CD4-positive, CD25-positive, alpha-beta regulatory T cell (primary cell): ENCODE measurements at regions not wholly inside any gene's neighbourhood (a gene's known extent, or its start where the extent isn't known, plus 50 kb on each side); places are given as distances from the start of the nearest gene placed in this dataset.
"Not testable (repeated sequence)": the region's sequence is repeated elsewhere in the genome, so short reads cannot be mapped to it uniquely, and the experiment has no call there.

Experiments
- ATAC-seq, 2 donors: fragments of 150-1000 bp; cut with Tn5 transposase; one replicate each; pipeline ENCODE4 v1.10.0; 2021; ENCODE audit warnings: low read depth in 2 of 2, moderate number of reproducible peaks in 2 of 2, moderate library complexity in 1 of 2
- DNase-seq, 3 donors: peaks; one replicate each; pipeline versions ENCODE4 v3.0.0 to v3.0.0-alpha.2; 2012 to 2022; ENCODE audit warnings: mixed read lengths in 1 of 3
- H3K27ac ChIP-seq: one replicate; pipeline ENCODE4 v1.7.0; 2013; ENCODE audit warnings: mild to moderate bottlenecking, low read length; ENCODE audit not compliant: insufficient read depth, poor library complexity, severe bottlenecking
- H3K27me3 ChIP-seq: one replicate; pipeline ENCODE4 v1.7.0; 2013; ENCODE audit warnings: low read length; ENCODE audit not compliant: control insufficient read depth, insufficient read depth
- H3K36me3 ChIP-seq: one replicate; pipeline ENCODE4 v1.7.0; 2013; ENCODE audit warnings: mild to moderate bottlenecking, low read length, moderate library complexity; ENCODE audit not compliant: control insufficient read depth, insufficient read depth
- H3K4me1 ChIP-seq: 2 replicates; pipeline ENCODE4 v1.7.0; 2013; ENCODE audit warnings: mild to moderate bottlenecking, low read length; ENCODE audit not compliant: insufficient read depth, control insufficient read depth, poor library complexity, severe bottlenecking
- H3K4me3 ChIP-seq: one replicate; pipeline ENCODE4 v1.7.0; 2013; ENCODE audit warnings: low read depth, mild to moderate bottlenecking, low read length, moderate library complexity
- H3K9me3 ChIP-seq, 2 experiments: 1 replicate in 1 of 2; 2 replicates in 1 of 2; pipeline ENCODE4 v1.7.0; 2013; ENCODE audit warnings: low read length in 2 of 2, mild to moderate bottlenecking in 1 of 2, moderate library complexity in 1 of 2; ENCODE audit not compliant: control insufficient read depth in 2 of 2
- H3K27ac Mint-ChIP-seq, 3 donors: one replicate each; pipeline ENCODE4 v1.8.0; 2020 to 2022; ENCODE audit warnings: mild to moderate bottlenecking in 3 of 3, mixed read lengths in 3 of 3, moderate library complexity in 2 of 3
- H3K27me3 Mint-ChIP-seq: one replicate; pipeline ENCODE4 v1.8.0; 2022; ENCODE audit warnings: mild to moderate bottlenecking, mixed read lengths
- H3K36me3 Mint-ChIP-seq: one replicate; pipeline ENCODE4 v1.8.0; 2020; ENCODE audit warnings: mixed read lengths
- H3K4me1 Mint-ChIP-seq, 4 donors: one replicate each; pipeline ENCODE4 v1.8.0; 2020 to 2022; ENCODE audit warnings: mixed read lengths in 4 of 4, mild to moderate bottlenecking in 1 of 4
- H3K4me3 Mint-ChIP-seq, 4 donors: one replicate each; pipeline ENCODE4 v1.8.0; 2020 to 2022; ENCODE audit warnings: mild to moderate bottlenecking in 4 of 4, mixed read lengths in 4 of 4, moderate library complexity in 3 of 4
- H3K9me3 Mint-ChIP-seq, 7 donors: one replicate each; pipeline ENCODE4 v1.8.0; 2020 to 2022; ENCODE audit warnings: mixed read lengths in 7 of 7, mild to moderate bottlenecking in 3 of 7, moderate library complexity in 2 of 7

- H3K36me3 Mint-ChIP-seq, result peaks cover 8% of the 10 kb centered on the region
- no peaks in the 10 kb centered on the region for H3K36me3 ChIP-seq
Observed at GRCh38 chr1:173362543-173362942, 114.6 kb upstream of the PRDX6 start.

GRCh38 chr1:173364827-173365226 lies 112.3 kb upstream of the PRDX6 start:
- no peaks in the 10 kb centered on the region for H3K27me3 ChIP-seq
- no peak for ATAC-seq

More at GRCh38 chr1:173362543-173362942, 114.6 kb upstream of the PRDX6 start:
- H3K4me1 Mint-ChIP-seq, result peaks cover 0 to 14% (median 11%) of the 10 kb centered on the region in 4 donors
- Histone ChIP-seq H3K27ac (no peak overlapping the region), H3K27me3 (no peaks in the 10 kb centered on the region), H3K9me3 (no peaks in the 10 kb centered on the region), H3K4me1 (no peaks in the 10 kb centered on the region), H3K4me3 (no peak overlapping the region)
- no peak for ATAC-seq
- no peak overlapping the region for H3K4me3 Mint-ChIP-seq
- no peak for DNase-seq
- no peaks in the 10 kb centered on the region for H3K27me3 Mint-ChIP-seq
- H3K9me3 Mint-ChIP-seq, result peaks cover 0 to 1% (median 0%) of the 10 kb centered on the region in 7 donors
- no peak overlapping the region for H3K27ac Mint-ChIP-seq

GRCh38 chr1:173365341-173365740 lies 111.8 kb upstream of the PRDX6 start:
- Histone ChIP-seq H3K9me3 (no peaks in the 10 kb centered on the region), H3K36me3 (no peaks in the 10 kb centered on the region), H3K27me3 (no peaks in the 10 kb centered on the region), H3K4me3 (no peak overlapping the region), H3K27ac (no peak overlapping the region), H3K4me1 (no peaks in the 10 kb centered on the region)
- Mint-ChIP-seq H3K4me3 (no peak overlapping the region), H3K27ac (no peak overlapping the region), H3K36me3 (peaks cover 14% of the 10 kb centered on the region), H3K27me3 (no peaks in the 10 kb centered on the region), H3K9me3 (peaks cover 0 to 3% (median 0%) of the 10 kb centered on the region in 7 donors), H3K4me1 (peaks cover 0 to 12% (median 9%) of the 10 kb centered on the region in 4 donors)
- DNase-seq (no peak), ATAC-seq (no peak)

More at GRCh38 chr1:173364827-173365226, 112.3 kb upstream of the PRDX6 start:
- peaks cover 0 to 12% (median 10%) of the 10 kb centered on the region in 4 donors for H3K4me1 Mint-ChIP-seq
- H3K9me3 Mint-ChIP-seq, result peaks cover 0 to 3% (median 0%) of the 10 kb centered on the region in 7 donors
- no peaks in the 10 kb centered on the region for H3K4me1 ChIP-seq
- H3K27me3 Mint-ChIP-seq, result no peaks in the 10 kb centered on the region
- no peaks in the 10 kb centered on the region for H3K9me3 ChIP-seq
- no peak overlapping the region for H3K27ac ChIP-seq
- H3K4me3 ChIP-seq, result no peak overlapping the region
- H3K36me3 Mint-ChIP-seq, result peaks cover 14% of the 10 kb centered on the region
- H3K4me3 Mint-ChIP-seq, result no peak overlapping the region
- no peaks in the 10 kb centered on the region for H3K36me3 ChIP-seq
- DNase-seq, result no peak
- H3K27ac Mint-ChIP-seq, result no peak overlapping the region

GRCh38 chr1:173367136-173367535 lies 110.0 kb upstream of the PRDX6 start:
- H3K4me3 Mint-ChIP-seq, result no peak overlapping the region
- DNase-seq (no peak), ATAC-seq (no peak)
- peaks cover 18% of the 10 kb centered on the region for H3K36me3 Mint-ChIP-seq
- no peaks in the 10 kb centered on the region for H3K27me3 Mint-ChIP-seq
- peak overlapping the region in 1 of 3 donors; percentile 5 for H3K27ac Mint-ChIP-seq
- H3K9me3 Mint-ChIP-seq, result peaks cover 0 to 3% (median 0%) of the 10 kb centered on the region in 7 donors
- no peaks in the 10 kb centered on the region for H3K36me3 ChIP-seq
- H3K4me1 ChIP-seq, result no peaks in the 10 kb centered on the region
- H3K9me3 ChIP-seq, result no peaks in the 10 kb centered on the region
- no peaks in the 10 kb centered on the region for H3K27me3 ChIP-seq
- H3K4me3 ChIP-seq, result no peak overlapping the region
- H3K27ac ChIP-seq, result no peak overlapping the region
- peaks cover 0 to 6% (median 2%) of the 10 kb centered on the region in 4 donors for H3K4me1 Mint-ChIP-seq

GRCh38 chr1:173370586-173370985 lies 106.5 kb upstream of the PRDX6 start:
- H3K4me3 Mint-ChIP-seq, ATAC-seq, H3K4me1 Mint-ChIP-seq, H3K36me3 ChIP-seq, H3K27ac Mint-ChIP-seq, H3K27me3 Mint-ChIP-seq, H3K4me1 ChIP-seq, H3K9me3 Mint-ChIP-seq, H3K9me3 ChIP-seq, H3K4me3 ChIP-seq, H3K27ac ChIP-seq, H3K27me3 ChIP-seq, DNase-seq: not testable (repeated sequence)
- peaks cover 23% of the 10 kb centered on the region for H3K36me3 Mint-ChIP-seq

- H3K27ac Mint-ChIP-seq, H3K27ac ChIP-seq, H3K4me1 Mint-ChIP-seq, H3K4me1 ChIP-seq, H3K4me3 Mint-ChIP-seq, ATAC-seq, H3K27me3 ChIP-seq, DNase-seq, H3K36me3 ChIP-seq, H3K27me3 Mint-ChIP-seq, H3K9me3 ChIP-seq, H3K4me3 ChIP-seq: not testable (repeated sequence)
- Mint-ChIP-seq H3K36me3 (peaks cover 25% of the 10 kb centered on the region), H3K9me3 (peaks cover 0 to 21% (median 6%) of the 10 kb centered on the region in 7 donors)
Observed at GRCh38 chr1:173376065-173376464, 101.1 kb upstream of the PRDX6 start.

GRCh38 chr1:173377266-173377665 lies 99.9 kb upstream of the PRDX6 start:
- H3K27me3 Mint-ChIP-seq, result no peaks in the 10 kb centered on the region
- no peak overlapping the region for H3K4me3 ChIP-seq
- DNase-seq, result no peak
- H3K9me3 Mint-ChIP-seq, result peaks cover 0 to 21% (median 6%) of the 10 kb centered on the region in 7 donors
- H3K36me3 Mint-ChIP-seq, result peaks cover 21% of the 10 kb centered on the region
- H3K4me1 ChIP-seq, result no peaks in the 10 kb centered on the region
- no peak overlapping the region for H3K27ac ChIP-seq
- H3K27me3 ChIP-seq, result no peaks in the 10 kb centered on the region
- peaks cover 0 to 4% of the 10 kb centered on the region in 2 experiments for H3K9me3 ChIP-seq
- ATAC-seq, result no peak
- no peaks in the 10 kb centered on the region for H3K36me3 ChIP-seq
- no peak overlapping the region for H3K27ac Mint-ChIP-seq
- peaks cover 0 to 3% (median 0%) of the 10 kb centered on the region in 4 donors for H3K4me1 Mint-ChIP-seq
- H3K4me3 Mint-ChIP-seq, result no peak overlapping the region

- Mint-ChIP-seq H3K9me3 (no peaks in the 10 kb centered on the region), H3K27me3 (no peaks in the 10 kb centered on the region), H3K4me1 (peaks cover 0 to 3% (median 1%) of the 10 kb centered on the region in 4 donors), H3K4me3 (no peak overlapping the region), H3K36me3 (peaks cover 27% of the 10 kb centered on the region), H3K27ac (no peak overlapping the region)
- H3K36me3 ChIP-seq, result no peaks in the 10 kb centered on the region
- no peaks in the 10 kb centered on the region for H3K27me3 ChIP-seq
- no peak for DNase-seq
- no peaks in the 10 kb centered on the region for H3K4me1 ChIP-seq
- H3K9me3 ChIP-seq, result no peaks in the 10 kb centered on the region
- H3K4me3 ChIP-seq, result no peak overlapping the region
- H3K27ac ChIP-seq, result no peak overlapping the region
- ATAC-seq, result no peak
Observed at GRCh38 chr1:173383351-173383750, 93.8 kb upstream of the PRDX6 start.
